DMS79 (cell line): ENCODE measurements at regions not wholly inside any gene's neighbourhood (a gene's known extent, or its start where the extent isn't known, plus 50 kb on each side); places are given as distances from the start of the nearest gene placed in this dataset.
"Not testable (repeated sequence)": the region's sequence is repeated elsewhere in the genome, so short reads cannot be mapped to it uniquely, and the experiment has no call there.

Experiments used
- DNase-seq: peaks from one replicate; lab custom pipeline; 2025; lab: John Stamatoyannopoulos, UW

GRCh38 chr12:42030588-42030987 lies 114.1 kb downstream of the GXYLT1 start:
- no peak for DNase-seq

GRCh38 chr12:42027546-42027945 lies 117.1 kb downstream of the GXYLT1 start:
- no peak for DNase-seq

DNA sequence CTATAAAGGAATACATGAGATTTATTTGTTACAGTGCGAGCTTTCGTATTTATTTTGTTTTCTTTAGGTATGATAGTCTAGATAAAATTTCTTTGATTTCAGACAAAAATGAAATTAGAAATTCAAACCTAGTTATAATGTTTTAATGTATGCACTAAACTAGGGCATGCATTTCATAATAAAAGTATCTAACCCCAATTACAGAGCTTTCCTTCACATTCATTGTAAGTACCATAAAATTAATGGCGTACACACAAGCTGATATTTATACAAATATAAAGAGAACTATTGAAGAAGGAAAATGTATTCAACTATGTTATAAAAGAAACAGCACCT lies 120.2 kb downstream of the GXYLT1 start:
- DNase-seq: no peak

DNA sequence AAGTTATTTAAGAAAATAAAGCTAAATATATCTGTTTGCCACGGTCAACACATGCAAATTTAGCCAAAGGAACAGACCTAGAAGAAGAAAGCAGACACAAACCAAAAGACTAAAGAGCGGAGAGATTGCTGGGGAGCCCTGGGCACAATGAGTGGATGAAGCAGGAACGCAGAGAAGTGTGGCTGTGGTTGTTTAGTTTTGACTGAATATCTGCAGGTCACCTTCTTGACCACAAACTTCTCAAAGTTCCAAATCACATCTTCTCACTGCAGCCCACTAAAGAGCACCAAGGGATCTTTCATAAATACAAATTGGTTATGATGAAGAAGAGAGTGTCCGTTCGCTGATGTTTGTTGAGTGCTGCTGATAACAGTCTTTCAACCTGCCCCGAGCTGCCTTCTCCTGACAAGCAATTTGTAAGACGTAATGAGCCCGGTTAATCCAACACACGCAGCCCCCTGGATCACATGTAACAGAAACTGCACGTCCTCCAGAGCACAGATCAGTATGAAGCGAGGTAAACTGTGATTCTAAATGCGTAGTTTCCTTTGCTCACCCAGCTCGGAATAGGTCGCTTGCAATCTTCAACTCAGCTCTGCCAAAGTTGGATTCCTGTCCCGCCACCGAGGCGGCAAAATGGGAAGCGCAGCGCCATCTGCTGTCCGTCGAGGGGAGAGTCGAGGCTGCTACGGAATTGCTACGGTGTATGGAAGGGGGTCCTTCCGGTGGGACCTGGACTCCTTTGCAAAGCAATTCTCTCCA lies 120.8 kb downstream of the GXYLT1 start:
- DNase-seq: no peak

GRCh38 chr12:42021937-42022336 lies 122.7 kb downstream of the GXYLT1 start:
- DNase-seq: not testable (repeated sequence)

GRCh38 chr12:42021469-42021868 lies 123.2 kb downstream of the GXYLT1 start:
- no peak for DNase-seq

DNA sequence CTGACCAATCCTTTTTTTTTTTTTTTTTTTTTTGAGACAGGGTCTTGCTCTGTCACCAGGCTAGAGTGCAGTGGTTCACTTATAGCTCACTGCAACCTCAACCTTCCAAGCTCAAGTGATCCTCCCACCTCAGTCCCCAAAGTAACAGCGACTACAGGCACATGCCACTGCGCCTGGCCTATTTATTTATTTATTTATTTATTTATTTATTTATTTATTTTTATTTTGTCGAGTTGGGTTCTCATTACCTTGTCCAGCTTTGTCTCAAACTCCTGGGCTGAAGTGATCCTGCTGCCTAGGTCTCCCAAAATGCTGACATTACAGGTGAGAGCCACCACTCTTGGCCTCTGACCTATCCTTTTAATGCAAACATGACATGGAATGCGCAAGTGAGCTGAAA lies 124.4 kb downstream of the GXYLT1 start:
- no peak for DNase-seq

DNA sequence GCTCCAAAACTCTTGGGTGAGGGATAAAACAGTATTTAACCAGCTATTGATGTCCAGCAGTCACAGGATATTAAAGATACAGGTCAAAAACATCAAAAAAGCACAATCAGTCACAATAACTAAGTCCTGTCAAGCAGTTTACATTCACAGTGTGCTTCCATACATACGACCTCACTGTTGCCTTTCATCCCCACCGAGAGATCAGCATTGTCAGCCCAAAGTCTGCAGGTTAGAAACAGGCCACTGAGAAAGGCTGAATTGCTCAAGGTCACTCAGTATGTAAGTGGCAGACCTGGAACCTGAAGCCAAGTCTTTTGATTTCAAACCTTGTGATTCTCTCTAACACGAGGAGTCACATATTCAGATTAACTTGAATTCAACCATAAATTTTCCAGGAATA lies 124.9 kb downstream of the GXYLT1 start:
- no peak for DNase-seq

- no peak for DNase-seq
Measured at GRCh38 chr12:42017051-42017450, 127.6 kb downstream of the GXYLT1 start.

- DNase-seq: no peak
Measured at GRCh38 chr12:42015051-42015461, 129.6 kb downstream of the GXYLT1 start.

DNA sequence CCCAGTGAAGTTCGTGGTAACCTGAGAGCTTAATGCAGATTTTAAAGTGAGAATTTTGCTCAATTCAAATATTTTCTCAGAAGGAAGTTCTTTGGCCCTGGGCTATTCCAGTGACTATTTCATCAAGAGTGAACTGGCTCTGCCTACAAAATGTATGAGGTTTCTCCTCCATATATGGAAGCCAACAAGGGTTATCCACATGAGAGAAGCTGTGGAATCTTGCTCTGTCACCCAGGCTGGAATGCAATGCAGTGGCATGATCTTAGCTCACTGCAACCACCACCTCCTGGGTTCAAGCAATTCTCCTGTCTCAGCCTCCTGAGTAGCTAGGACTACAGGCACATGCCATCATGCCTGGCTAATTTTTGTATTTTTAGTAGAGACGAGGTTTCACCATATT lies 132.2 kb downstream of the GXYLT1 start:
- DNase-seq: not testable (repeated sequence)

- no peak for DNase-seq
Measured at GRCh38 chr12:42010715-42011114, 134.0 kb downstream of the GXYLT1 start.

DNA sequence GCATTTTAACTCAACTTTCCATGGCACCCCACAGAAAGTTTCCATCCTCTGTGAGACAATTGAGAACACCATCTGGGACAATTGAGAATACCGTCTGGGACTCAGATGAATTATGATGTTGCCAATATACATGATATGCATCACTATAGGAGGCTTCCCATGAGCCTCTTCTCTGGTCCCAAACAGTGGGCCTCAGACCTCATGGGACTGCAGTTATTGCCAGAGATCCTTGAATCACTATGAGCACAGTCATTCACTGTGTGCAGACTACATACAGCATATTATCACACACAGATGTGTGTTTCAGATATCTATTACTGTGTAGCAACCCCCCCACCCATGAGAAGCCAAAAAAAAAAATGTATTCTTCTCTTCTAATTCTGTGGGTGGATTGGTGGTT lies 134.4 kb downstream of the GXYLT1 start:
- no peak for DNase-seq

- DNase-seq: no peak
Measured at GRCh38 chr12:42008996-42009395, 135.7 kb downstream of the GXYLT1 start.

- DNase-seq: no peak
Measured at GRCh38 chr12:42003031-42003430, 141.6 kb downstream of the GXYLT1 start.

GRCh38 chr12:42002563-42002962 lies 142.1 kb downstream of the GXYLT1 start:
- DNase-seq: no peak

GRCh38 chr12:41998436-41998835 lies 146.2 kb downstream of the GXYLT1 start:
- no peak for DNase-seq

- no peak for DNase-seq
Measured at GRCh38 chr12:41993283-41993682, 151.4 kb downstream of the GXYLT1 start.

DNA sequence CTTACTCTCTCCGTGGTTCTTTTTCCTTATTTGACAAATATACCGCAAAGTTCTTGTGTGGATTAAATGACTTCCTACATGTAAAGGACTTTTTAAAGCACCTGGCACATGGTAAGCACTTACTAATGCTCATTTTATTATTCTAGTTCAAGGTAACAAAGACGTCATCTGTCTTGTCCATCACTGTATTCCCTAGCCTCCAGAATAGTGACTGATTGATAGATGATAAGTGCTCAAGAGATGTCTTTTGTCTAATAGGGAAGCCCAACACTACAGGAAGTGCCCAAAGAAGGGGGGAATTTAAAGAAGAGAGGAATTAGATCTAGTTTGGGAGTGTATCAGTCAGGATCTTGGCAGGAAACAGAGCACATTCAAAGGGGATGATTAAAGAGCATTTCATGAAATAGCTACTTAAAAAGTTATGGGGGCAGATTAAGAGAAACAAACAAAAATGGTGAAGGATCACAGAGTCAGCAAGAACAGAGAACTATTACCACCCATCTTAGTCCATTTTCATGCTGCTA lies 151.9 kb downstream of the GXYLT1 start:
- DNase-seq: no peak

DNA sequence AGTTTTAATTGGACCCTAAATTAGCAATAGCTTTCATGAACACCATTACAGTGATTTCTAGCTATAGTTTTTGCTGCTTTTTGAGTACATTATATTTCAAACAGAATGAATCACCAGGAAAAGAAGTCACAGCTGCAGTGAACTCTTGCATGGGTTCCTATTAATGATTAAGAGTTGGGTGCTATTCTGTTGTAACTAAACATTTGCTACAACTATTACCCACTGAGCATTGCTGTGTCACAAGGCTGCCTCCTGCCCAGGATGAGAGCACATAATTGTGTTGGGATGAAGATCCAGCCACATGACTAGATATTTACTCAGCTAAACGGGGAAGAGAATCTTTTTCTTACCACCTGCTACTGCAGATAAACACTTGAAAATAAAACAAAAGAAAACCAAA lies 152.7 kb downstream of the GXYLT1 start:
- no peak for DNase-seq

DNA sequence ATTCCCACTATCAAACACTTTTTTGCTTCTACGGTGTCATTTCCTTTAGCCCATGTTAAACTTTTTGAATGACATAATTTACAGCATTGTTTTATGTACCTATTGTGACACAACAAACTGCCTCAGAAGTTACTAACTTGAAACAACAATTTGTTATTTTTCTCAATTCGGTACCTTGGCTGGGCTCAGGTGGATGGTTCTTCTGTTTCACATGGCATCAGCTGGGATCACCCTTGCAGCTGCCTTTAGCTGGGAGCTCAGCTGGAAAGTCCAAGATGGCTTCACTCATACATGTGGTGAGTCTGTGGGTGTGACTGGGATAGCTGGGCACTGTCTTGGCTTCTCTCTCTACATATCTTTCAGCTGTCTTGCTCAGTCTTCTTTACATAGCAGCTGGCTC lies 156.0 kb downstream of the GXYLT1 start:
- DNase-seq: no peak

GRCh38 chr12:41986513-41986912 lies 158.2 kb downstream of the GXYLT1 start:
- DNase-seq: not testable (repeated sequence)

DNA sequence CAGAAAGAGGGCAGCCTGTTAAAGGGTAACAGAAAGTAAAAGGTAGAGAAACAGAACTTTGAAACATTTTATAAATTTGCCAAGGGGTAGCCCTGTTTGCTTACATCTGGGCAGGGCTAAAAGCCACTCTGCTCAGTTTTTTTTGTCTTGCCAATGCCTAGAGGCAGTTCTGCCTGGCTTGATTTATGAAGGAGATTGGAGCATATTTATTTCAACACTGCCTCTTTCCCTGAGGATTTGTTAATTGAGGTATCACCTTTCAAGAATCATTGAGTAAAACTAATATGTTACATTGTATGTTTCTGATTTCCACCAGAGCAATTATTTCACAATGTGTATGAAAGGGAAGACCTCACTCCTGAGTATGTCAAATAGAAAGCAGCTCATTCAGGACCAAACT lies 160.8 kb downstream of the GXYLT1 start:
- DNase-seq: peak; percentile 31

GRCh38 chr12:41983394-41983793 lies 161.3 kb downstream of the GXYLT1 start:
- DNase-seq: peak; percentile 2
